ENCODE measurements at regions not wholly inside any gene's neighbourhood (a gene's known extent, or its start where the extent isn't known, plus 50 kb on each side); places are given as distances from the start of the nearest gene placed in this dataset.

GRCh38 chr18:65422544-65423136, 328.2 kb upstream of the CDH7 start:
- no peak for TF ChIP-seq ZFX (IDR thresholded peaks at IDR 0.05)
- no peak for TF ChIP-seq CTCF (conservative IDR thresholded peaks at IDR 0.05)
- H3K27ac ChIP-seq: no peak overlapping the region

GRCh38 chr18:65415098-65415497, 335.7 kb upstream of the CDH7 start:
- TF ChIP-seq ZFX (IDR thresholded peaks at IDR 0.05) (no peak), CTCF (conservative IDR thresholded peaks at IDR 0.05) (no peak)
- no peak overlapping the region for H3K27ac ChIP-seq

GRCh38 chr18:65414501-65414900, 336.3 kb upstream of the CDH7 start:
- no peak overlapping the region for H3K27ac ChIP-seq
- TF ChIP-seq CTCF (conservative IDR thresholded peaks at IDR 0.05): no peak
- TF ChIP-seq ZFX (IDR thresholded peaks at IDR 0.05): no peak

- no peak for TF ChIP-seq CTCF (conservative IDR thresholded peaks at IDR 0.05)
- no peak for TF ChIP-seq ZFX (IDR thresholded peaks at IDR 0.05)
- H3K27ac ChIP-seq: no peak overlapping the region
Measured at GRCh38 chr18:65411061-65411460, 339.8 kb upstream of the CDH7 start.

GRCh38 chr18:65409261-65409660, 341.6 kb upstream of the CDH7 start:
- H3K27ac ChIP-seq: no peak overlapping the region
- no peak for TF ChIP-seq CTCF (conservative IDR thresholded peaks at IDR 0.05)
- TF ChIP-seq ZFX (IDR thresholded peaks at IDR 0.05): no peak

GRCh38 chr18:65403534-65403933, 347.3 kb upstream of the CDH7 start:
- TF ChIP-seq ZFX (IDR thresholded peaks at IDR 0.05) (no peak), CTCF (conservative IDR thresholded peaks at IDR 0.05) (no peak)
- no peak overlapping the region for H3K27ac ChIP-seq

GRCh38 chr18:65399091-65399490, 351.7 kb upstream of the CDH7 start:
- H3K27ac ChIP-seq: no peak overlapping the region
- no peak for TF ChIP-seq CTCF (conservative IDR thresholded peaks at IDR 0.05)
- no peak for TF ChIP-seq ZFX (IDR thresholded peaks at IDR 0.05)
